ENCODE measurements at regions not wholly inside any gene's neighbourhood (a gene's known extent, or its start where the extent isn't known, plus 50 kb on each side); places are given as distances from the start of the nearest gene placed in this dataset.

GRCh38 chr11:41983475-41983874 lies 524.0 kb upstream of the LRRC4C start:
- TF ChIP-seq POLR2A (IDR thresholded peaks at IDR 0.05), result no peak
- no peak for TF ChIP-seq CTCF (IDR thresholded peaks at IDR 0.05)
- no peak for TF ChIP-seq EP300 (IDR thresholded peaks at IDR 0.05; ENCODE audit: low read depth)

All from transverse colon (tissue), 3 donors.